ENCODE measurements at regions not wholly inside any gene's neighbourhood (a gene's known extent, or its start where the extent isn't known, plus 50 kb on each side); places are given as distances from the start of the nearest gene placed in this dataset.
"Not testable (repeated sequence)": the region's sequence is repeated elsewhere in the genome, so short reads cannot be mapped to it uniquely, and the experiment has no call there.

DNA sequence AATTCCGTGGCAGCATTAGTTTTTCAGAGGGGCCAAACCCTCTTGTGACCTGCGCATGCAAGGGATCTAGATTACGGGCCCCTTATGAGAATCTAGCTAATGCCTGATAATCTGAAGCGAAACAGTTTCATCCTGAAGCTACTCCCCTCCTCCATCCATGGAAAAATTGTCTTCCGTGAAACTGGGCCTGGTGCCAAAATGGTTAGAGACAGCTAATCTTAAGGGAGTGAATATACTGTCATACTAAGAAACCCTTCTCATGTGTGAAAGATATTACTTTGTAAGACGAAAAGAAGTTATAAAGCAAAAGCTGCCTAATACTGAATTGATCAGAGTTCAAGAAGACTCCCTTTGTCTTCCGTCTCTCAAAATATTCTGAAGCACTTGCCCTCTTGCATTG lies 166.3 kb downstream of the DUSP10 start:
- DNase-seq (ENCODE audit: low read depth) = no peak

DNA sequence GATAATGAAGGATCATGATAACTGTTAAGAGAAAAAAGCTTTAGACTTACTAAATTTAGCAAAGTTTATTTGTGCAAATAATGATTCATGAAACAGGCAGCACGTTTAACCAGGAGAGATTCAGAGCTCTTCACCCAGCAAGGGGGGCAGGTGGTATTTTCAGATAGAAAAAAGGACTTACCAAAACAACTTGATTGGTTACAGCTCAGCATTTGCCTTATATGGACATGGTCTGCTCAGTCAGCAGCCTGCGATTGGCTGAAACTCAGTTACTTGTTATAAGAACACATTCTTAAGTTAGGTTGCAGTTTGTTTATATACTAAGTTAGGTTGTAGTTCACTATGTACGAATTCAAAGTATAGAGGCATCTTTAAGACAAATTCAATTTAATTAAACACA lies 165.6 kb downstream of the DUSP10 start:
- no peak for DNase-seq (ENCODE audit: low read depth)

DNA sequence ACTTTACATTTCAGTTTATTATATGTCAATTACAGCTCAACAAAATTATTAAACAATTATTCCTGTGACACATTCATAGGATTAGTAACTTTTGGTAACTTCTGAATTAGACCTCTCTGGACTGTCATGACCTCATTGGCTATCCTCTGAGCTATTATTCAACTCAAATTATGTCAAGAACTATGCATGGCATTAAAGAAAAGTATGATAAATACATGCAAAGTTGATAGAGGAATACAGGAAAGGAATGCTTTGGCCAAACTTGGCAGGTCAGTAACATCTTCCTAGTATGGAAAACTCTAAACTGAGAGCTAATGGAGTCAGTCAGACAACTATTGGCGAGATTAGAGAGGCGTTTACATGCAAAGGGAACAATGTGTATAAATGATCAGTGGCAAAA lies 158.4 kb downstream of the DUSP10 start:
- no peak for DNase-seq (ENCODE audit: low read depth)

DNA sequence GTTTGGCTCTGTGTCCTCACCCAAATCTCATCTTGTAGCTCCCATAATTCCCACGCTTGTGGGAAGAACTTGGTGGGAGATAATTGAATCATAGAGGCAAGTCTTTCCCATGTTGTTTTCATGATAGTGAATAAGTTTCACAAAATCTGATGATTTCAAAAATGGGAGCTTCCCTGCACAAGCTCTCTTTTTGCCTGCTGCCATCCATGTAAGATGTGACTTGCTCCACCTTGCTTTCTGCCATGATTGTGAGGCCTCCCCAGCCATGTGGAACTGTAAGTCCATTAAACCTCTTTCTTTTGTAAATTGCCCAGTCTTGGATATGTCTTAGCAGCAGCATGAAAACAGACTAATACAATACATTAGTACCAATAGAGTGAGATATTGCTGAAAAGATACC lies 154.9 kb downstream of the DUSP10 start:
- not testable (repeated sequence) for DNase-seq (ENCODE audit: low read depth)

DNA sequence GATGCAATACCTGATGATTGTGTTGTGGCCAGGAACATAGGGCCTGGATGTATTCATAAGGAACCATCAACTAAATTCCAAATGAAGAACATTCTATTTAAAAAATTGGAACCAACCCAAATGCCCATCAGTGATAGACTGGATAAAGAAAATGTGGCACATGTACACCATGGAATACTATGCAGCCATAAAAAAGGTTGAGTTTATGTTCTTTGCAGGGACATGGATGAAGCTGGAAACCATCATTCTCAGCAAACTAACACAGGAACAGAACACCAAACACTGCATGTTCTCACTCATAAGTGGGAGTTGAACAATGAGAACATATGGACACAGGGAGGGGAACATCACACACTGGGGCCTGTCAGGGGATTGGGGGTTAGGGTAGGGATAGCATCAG lies 150.6 kb downstream of the DUSP10 start:
- DNase-seq (ENCODE audit: low read depth) = not testable (repeated sequence)

DNA sequence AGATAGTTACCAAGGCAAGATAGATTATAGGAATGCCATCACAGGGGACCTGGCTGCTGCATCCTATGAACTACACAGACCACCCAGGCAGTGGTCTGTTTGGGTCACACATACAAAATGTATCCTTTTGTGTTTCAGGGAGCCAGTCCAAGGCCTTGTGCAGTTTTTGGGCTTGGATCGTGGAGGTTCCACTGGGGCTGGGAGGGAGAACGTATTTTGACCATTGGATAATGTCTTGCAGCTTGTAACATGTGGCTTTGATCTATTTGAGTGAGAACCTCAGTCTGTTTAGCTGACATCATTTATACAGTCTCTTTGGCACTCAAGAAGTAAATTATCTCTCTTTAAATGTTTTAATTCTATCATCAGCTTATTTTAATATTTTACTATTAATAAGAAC lies 147.3 kb downstream of the DUSP10 start:
- DNase-seq (ENCODE audit: low read depth) = no peak

DNA sequence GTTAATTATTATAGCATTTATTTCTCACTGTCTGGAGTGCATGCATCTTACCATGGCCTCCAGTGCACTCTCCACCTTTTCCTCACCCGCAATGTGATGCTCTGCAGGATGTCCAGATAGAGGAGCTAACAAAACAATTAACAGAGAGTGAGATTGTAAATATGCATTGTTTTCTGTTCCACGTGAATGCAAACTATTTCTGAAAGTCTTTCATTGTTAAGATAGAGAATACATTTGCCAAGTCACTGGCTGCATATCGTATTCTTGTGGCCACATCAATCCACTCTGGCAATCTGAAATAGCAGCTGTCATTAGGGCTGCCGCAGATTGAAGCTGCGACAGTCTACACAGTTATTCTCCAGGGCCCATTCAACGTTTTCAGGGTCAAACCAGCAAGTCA lies 143.8 kb downstream of the DUSP10 start:
- no peak for DNase-seq (ENCODE audit: low read depth)

DNA sequence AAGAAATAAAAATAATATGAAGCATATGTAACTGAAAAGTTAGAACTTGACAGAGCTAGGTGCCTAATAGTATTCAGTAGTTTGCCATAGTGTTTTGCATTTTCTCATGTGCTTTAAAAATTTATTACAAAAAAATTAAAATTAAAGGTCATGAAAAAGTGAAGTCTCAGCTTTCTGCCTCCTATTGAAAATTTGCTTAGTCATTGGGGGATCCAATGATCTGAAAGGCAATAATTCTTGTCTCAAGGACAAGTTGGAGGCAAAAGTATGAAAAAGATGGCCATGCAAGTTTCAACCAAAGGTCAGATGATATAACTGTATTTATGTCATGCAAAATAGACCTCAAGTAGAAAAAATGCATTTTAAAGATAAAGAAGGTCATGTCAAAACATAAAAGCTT lies 140.7 kb downstream of the DUSP10 start:
- DNase-seq (ENCODE audit: low read depth) = no peak

DNA sequence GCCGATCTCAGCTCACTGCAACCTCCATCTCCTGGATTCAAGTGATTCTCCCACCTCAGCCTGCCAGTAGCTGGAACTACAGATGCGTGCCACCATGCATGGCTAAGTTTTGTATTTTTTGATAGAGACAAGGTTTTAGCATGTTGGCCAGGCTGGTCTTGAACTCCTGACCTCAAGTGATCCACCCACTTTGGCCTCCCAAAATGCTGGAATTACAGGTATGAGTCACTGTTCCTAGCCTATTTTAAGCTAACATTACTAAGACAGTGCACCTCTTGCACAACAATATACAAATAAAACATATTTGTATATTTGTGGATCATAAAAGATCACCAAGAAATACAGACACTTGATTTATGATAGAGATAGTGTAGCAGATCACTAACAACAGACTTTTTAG lies 139.1 kb downstream of the DUSP10 start:
- no peak for DNase-seq (ENCODE audit: low read depth)

DNA sequence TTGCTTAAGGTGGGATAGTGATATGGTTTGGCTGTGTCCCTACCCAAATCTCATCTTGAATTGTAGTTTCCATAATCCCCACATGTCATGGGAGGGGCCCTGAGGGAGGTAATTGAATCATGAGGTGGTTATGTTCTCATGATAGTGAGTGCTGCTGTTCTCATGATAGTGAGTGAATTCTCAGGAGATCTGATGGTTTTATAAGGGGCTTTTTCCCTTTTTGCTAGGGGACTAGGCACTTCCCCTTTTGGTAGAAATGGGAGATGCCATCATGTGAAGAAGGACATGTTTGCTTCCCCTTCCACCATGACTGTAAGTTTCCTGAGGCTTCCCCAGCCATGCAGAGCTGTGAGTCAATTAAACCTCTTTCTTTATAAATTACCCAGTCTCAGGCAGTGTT lies 137.5 kb downstream of the DUSP10 start:
- not testable (repeated sequence) for DNase-seq (ENCODE audit: low read depth)

DNA sequence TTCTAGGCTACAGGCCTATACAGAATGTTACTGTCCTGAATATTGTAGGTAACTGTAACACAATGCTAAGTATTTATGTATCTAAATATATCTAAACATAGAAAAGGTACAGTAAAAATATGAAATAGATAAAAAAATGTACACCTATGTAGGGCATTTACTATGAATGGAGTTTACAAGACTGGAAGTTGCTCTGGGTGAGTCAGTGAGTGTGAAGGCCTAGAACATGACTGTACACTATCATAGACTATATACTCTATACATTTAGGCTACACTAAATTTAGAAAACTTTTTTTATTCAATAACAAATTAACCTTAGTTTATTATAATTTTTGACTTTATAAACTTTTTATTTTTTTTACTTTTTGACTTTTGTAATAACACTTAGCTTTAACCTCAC lies 136.9 kb downstream of the DUSP10 start:
- no peak for DNase-seq (ENCODE audit: low read depth)

DNA sequence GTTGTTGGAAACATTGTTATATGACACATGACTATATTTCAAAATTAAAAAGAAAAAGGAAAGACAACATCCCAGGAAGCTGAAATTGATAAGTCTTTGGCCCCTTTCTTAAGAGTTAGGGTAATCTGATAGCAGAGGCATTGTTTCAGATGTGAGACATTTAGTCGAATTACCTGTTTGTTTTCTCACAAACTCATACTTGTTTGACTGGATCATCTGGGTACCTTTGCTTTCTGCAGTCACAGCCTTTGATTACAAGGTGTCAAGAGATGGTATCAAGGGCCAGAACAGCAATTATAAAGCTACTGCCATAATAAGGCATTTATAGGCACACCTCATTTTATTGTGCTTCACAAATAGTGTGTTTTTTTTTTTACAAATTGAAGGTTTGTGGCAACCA lies 136.3 kb downstream of the DUSP10 start:
- no peak for DNase-seq (ENCODE audit: low read depth)

DNA sequence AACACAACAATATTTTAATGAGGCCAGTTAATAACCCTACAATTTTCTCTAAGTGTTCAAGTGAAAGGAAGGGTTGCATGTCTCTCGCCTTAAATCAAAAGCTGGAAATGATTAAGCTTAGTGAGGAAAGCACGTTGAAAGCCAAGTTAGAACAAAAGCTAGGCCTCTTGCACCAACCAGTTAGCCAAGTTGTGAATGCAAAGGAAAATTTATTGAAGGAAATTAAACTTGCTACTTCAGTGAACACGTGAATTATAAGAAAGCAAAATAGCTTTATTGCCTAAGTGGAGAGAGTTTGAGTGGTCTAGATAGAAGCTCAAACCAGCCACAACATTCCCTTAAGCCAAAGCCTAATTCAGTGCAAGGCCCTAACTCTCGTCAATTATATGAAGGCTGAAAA lies 135.6 kb downstream of the DUSP10 start:
- DNase-seq (ENCODE audit: low read depth) = no peak

DNA sequence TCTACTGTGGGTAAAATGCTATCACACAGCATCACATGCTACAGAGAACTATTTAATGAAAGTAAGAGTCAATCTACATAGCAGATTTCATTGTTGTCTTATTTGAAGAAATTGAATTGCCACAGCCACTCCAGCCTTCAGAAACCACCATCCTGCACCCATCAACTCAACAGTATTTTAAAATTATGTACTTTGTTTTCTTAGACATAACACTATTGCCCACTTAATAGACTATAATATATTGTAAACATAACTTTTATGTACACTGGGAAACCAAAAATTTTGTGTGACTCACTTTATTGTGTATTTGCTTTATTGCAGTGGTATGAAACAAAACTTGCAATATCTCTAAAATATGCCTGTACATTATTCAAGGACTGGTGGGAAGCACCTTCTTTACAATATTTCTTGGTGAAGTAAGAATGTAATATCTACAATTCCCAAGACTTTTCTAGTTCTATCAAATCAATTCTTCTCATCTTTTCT lies 133.0 kb downstream of the DUSP10 start:
- DNase-seq (ENCODE audit: low read depth) = no peak

DNA sequence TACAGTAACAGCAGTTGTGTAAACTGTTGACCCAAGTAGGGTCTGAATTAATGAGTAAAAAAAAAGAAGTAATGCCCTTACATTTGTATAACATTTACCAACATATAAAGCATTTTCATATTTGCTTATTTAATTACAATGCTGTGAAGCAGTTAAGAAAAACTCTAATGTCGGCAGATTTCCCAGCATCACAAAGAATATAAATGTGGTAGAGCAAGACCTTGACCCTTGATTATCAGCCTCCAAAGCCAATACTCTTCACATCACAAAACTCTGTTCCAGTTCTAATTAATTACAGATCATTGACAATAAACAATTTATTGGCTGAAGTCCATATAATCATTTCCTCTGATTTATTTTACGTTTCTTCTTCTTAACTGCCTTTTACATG lies 130.2 kb downstream of the DUSP10 start:
- no peak for DNase-seq (ENCODE audit: low read depth)

DNA sequence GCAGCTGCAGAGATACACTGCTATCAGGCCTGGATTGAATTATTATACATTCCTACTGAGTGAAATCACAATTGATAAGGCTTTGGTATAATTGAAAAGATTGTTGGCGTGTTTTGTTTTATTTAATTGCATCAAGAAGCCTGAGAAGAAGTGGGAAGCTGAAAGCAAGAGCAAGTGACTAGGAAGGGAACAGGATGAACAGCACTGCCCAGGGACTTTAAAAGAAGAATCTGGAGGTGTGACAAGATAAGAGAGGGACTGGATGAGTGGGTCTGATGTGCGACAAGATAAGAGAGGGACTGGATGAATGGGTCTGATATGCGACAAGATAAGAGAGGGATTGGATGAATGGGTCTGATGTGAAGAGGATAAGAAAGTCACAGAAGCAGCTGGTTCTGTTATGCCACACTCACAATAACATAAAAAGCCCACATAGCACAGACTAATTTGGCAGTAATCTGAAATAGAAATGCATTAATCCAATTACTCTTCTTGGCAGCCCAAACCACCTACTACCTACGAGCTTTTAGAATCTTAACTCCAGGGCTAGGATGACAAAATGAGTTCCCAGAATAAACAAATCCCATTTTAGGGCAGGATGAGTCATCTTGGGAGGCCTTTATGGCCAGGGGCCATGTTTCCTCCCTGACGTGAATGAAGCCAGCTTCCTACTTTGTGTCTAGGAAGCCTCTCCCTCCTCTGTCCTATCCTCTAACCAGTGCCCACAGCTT lies 129.7 kb downstream of the DUSP10 start:
- peak; percentile 63 for DNase-seq (ENCODE audit: low read depth)

DNA sequence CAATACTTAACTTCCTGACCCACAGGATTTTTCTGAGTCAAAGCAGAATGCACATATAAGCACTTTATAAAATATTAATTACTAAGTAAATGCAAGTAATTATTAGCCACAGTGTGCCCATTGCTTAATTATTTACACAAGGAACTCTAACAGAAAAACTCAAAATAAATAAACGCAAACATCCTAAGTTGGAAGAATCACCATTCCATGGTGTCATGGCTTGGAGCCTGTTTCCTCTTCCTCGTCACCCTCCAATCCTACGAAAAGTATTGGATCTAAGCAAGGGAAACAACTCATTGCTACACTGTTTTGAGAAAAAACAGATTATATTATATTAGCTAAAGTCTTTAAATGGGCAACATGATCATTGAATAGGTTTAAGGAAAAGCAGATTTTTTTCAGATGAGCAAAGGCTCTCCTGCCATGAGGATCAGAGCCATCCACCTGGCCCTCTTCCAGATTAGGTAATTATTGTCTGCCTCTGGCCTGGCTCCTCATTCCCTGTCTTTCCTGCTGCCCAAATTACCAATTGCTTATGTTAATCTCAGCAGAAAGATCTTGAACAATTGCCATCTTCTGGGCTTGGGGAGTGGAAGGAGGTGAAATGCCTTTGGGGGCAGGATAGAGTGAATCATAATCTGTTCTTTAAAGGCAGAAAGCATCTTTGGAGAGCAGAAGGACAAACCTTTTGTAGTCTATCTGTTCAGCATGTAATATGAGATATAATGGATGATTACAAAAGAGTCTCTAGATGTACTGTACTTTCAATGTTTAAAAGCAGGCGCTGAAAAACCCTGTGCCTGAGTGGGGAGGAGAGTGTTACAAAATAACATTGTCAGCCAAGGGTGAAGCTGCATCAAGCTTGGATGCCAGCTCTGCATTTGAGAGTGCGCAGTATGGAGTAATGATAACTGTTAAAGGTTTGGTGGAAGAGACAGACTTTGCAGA lies 121.2 kb downstream of the DUSP10 start:
- DNase-seq (ENCODE audit: low read depth) = peak; percentile 21

DNA sequence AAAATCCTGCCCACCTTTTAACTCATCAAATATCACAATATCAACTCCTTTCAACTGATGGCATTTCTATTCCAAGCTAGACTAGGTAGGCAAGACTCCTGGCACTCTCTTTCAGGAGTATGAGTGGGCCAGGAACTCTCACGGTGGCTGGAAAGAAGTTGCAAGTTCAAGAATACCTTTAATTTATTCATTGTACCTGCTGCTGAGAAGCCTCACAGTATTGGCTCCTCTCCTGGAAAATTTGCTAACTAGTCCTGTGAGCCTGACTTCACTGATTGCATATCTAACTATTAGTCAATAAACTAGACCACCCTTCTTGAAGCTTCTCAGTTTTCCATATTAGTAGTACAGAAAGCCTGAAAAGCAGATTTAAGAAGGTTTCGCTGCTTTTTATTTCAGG lies 120.2 kb downstream of the DUSP10 start:
- no peak for DNase-seq (ENCODE audit: low read depth)

DNA sequence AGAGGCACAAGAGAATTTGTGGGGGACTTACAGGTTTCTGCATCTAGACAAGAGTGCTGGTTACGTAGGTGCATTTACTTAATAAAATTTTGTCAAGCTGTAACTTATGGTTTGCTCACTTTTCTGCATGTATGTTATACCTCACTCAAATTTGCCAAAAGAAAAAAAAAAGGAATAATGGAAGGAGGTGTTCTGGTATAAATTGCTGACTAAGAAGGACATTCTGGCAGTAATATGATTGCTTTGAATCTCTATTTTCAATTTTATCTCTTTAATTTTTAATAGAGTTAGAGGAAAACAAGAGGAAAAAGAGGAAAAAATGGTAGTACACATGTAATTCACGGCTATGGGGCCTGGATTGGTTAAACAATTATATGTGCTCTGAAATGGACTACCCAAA lies 119.5 kb downstream of the DUSP10 start:
- no peak for DNase-seq (ENCODE audit: low read depth)

DNA sequence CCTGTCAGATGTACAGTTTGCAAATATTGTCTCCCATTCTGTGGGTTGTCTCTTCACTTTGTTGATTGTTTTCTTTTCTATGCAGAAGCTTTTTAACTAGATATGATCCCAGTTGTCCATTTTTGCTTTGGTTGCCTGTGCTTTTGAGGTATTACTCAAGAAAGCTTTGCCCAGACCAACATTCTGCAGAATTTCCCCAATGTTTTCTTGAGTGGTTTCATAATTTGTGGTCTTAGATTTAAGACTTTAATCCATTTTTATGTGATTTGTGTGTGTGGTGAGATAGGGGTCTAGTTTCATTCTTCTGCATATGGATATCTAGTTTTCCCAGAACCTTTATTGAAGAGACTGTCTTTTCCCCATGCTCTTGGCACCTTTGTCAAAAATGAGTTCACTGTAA lies 116.9 kb downstream of the DUSP10 start:
- DNase-seq (ENCODE audit: low read depth) = no peak

DNA sequence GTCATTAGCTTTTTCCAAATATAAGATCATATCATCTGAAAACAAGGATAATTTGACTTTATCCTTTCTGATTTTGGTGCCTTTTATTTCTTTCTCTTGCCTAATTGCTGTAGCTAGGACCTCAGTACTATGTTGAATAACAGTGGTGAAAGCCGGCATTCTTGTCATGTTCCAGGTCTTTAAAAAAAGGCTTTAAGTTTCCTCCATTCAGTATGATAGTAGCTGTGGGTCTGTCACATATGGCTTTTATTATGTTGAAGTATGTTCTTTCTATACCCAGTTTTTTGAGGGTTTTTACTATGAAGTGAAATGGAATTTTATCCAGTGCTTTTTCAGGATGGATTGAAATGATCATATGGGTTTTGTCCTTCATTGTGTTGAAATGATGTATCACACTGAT lies 115.8 kb downstream of the DUSP10 start:
- no peak for DNase-seq (ENCODE audit: low read depth)

DNA sequence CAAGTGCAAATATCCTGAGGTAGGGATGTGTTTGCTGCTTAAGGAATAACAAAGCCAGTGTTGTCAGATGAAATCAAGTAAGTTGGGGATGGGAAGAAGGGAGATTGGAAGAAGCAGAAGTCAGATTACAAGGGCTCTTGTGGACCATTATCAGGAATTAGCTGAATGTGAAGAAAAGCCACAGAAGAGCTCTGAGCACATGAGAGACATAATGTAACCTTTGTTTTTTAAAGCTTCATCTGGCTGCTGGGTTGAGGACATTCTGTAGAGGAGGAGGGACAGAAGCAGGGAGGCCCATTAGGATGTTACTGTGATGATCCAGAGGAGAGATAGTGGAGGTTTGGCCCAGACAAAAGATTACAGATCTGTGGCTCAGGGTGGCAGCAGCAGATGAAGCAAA lies 111.7 kb downstream of the DUSP10 start:
- DNase-seq (ENCODE audit: low read depth) = no peak

DNA sequence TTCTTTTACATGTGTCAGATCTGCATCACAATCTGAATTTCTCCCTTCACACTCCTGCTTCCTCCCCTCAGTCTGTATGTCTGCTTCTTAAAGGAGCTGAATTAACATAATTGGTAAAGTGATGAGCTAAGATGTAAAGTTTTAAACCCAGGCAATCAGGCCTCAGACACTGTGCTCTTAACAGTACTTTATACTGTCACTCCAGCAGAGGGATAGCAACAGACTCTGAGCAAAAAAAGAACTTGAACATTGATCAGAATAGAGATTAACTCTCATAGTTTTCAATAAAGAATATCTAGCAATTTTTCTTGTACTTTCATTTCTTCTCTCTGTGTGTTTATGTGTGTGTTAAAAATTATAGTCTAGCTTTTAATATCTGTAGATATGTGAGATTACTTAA lies 110.3 kb downstream of the DUSP10 start:
- no peak for DNase-seq (ENCODE audit: low read depth)

Measured in fibroblast of the conjunctiva (primary cell).